ENCODE measurements at regions not wholly inside any gene's neighbourhood (a gene's known extent, or its start where the extent isn't known, plus 50 kb on each side); places are given as distances from the start of the nearest gene placed in this dataset.

DNA sequence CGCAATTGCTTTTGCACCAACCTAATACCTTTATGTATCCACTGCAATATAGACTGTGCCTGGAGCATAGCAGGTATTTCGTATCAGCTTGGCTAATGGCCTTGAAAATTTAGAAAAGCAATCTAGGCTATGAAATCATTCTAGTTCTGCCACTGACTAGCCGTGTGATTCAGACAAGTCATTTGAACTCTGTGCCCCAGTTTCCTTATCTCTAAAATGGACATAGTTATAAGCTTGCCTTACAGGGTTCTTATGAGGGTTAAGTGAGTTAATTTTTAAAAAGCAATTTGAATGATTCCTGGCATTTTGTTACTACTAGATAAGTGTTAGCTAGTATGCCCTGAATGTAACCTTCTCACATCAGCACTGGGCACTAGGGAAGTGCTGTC lies 80.5 kb upstream of the PUM3 start:
- Histone ChIP-seq H3K4me1 (no peaks in the 10 kb centered on the region), H3K9ac (no peak overlapping the region), H3K27me3 (no peaks in the 10 kb centered on the region), H3K9me3 (replicated peaks in 1 of 11) (peaks cover 0 to 7% (median 4%) of the 10 kb centered on the region in 11 experiments; a peak in 2 of 22 replicates), H3K27ac (no peak overlapping the region), H4K20me1 (no peaks in the 10 kb centered on the region), H3K36me3 (no peaks in the 10 kb centered on the region), H3K4me2 (no peak overlapping the region), H3K4me3 (no peak overlapping the region)
- no peak for TF ChIP-seq Cebpa-rat (IDR thresholded peaks at IDR 0.05)

DNA sequence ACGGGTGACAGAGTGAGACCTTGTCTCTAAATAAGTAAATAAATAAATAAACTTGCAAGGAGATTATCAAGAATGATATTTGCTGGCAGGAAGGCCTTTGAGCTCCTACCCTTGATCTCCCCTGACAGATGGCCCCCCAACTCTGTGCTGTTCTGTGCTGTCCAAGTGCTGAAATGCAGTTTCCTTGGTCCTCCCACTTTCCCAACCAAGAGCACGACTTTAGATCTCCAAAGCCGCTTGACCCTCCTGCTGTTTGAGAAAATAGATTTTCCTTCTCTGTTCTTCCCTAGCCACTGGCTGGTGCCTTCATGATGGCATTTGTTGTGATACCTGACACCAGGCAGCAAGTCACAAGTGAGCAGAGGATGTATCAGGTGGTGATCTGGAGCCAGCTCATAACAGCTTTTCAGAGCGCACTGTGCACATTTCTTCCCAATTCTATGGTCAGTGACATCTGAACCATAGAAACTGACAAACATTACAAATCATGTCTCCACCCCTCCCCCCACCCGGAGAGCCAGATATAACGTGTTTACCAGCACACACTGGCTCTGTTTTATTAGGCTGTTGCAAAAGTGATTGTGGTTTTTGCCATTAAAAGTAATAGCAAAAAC lies 80.0 kb upstream of the PUM3 start:
- Histone ChIP-seq H3K36me3 (no peaks in the 10 kb centered on the region), H3K4me2 (no peak overlapping the region), H3K9me3 (replicated peaks in 1 of 11) (peaks cover 0 to 7% (median 4%) of the 10 kb centered on the region in 11 experiments; a peak in 2 of 22 replicates), H3K9ac (no peak overlapping the region), H4K20me1 (no peaks in the 10 kb centered on the region), H3K4me3 (no peak overlapping the region), H3K4me1 (no peaks in the 10 kb centered on the region), H3K27me3 (no peaks in the 10 kb centered on the region), H3K27ac (no peak overlapping the region)
- no peak for TF ChIP-seq Cebpa-rat (IDR thresholded peaks at IDR 0.05)

DNA sequence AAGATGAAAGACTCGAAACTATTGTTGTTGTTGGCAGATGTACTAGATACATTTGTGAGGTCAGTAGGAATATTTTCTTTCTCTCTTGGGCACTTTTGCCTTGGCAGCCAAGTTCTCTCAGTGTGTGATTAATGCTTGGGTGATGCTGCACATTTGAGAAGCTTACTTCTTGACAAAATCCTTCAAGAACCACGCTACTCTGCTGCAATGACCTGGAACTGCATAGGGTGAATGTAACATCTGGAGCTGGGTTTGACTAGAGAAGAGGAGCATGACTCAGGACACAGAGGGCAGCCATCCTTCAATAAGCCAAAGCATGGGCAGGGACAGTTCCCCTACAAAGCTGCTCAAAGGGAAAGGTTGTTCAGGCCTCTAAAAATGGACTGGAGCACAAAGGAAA lies 75.5 kb upstream of the PUM3 start:
- no peak for TF ChIP-seq Cebpa-rat (IDR thresholded peaks at IDR 0.05)
- no peak overlapping the region for H3K4me3 ChIP-seq
- H3K9me3 ChIP-seq (replicated peaks in 1 of 11) = no peaks in the 10 kb centered on the region
- no peak overlapping the region for H3K27ac ChIP-seq
- H3K4me2 ChIP-seq = no peak overlapping the region
- H3K27me3 ChIP-seq = no peaks in the 10 kb centered on the region
- no peaks in the 10 kb centered on the region for H3K36me3 ChIP-seq
- H3K4me1 ChIP-seq = no peaks in the 10 kb centered on the region
- no peaks in the 10 kb centered on the region for H4K20me1 ChIP-seq
- no peak overlapping the region for H3K9ac ChIP-seq

DNA sequence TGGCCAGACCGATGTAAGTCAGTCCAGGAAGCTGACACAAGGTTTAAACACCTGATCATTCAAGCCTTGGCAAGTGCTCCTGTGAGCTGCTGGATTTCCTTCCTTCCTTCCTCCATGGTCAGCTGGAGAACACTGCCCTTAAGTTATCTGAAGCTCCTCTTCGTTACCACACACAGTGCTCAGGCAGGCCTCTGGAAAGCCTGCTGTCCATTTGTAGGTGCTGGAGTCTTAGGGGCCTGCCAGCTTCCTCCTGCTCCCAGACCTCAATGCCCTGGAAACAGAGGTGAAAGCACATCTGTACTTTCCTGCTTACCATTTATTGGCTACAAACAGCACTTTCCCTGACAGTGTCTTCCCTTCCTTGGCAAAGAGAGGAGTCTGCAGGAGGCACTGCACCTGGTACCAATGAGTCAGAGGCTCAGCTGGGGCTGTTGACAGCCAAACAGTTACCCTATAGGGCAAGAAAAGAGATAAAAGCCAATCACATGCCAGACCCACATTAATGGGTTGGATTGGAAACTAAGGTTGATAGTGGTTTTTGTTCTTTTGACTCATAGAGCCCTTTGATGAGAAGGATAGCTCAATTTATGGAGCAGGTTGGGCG lies 72.6 kb upstream of the PUM3 start:
- no peaks in the 10 kb centered on the region for H4K20me1 ChIP-seq
- H3K9me3 ChIP-seq (replicated peaks in 1 of 11) = no peaks in the 10 kb centered on the region
- H3K4me1 ChIP-seq = no peaks in the 10 kb centered on the region
- H3K27me3 ChIP-seq = no peaks in the 10 kb centered on the region
- H3K4me2 ChIP-seq = no peak overlapping the region
- no peak overlapping the region for H3K9ac ChIP-seq
- H3K36me3 ChIP-seq = no peaks in the 10 kb centered on the region
- H3K4me3 ChIP-seq = no peak overlapping the region
- no peak for TF ChIP-seq Cebpa-rat (IDR thresholded peaks at IDR 0.05)
- no peak overlapping the region for H3K27ac ChIP-seq

DNA sequence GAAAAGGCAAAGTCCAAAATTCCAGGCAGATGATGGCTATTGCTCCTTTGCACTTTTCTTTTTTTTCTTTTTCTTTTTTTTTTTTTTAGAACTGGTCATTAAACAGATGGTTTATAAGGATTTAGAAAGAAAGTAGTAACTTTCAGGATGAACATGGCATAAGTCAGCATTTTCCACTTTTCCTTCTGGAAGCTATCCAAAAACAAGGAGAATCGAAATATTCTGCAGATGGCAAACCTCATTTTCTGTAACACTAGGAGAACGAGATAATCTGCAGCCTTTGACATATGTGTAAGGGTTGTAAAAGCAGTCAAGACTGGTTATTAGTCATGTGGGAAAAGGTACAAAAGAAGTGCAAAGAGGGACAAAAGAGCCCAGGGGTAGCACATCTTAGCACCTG lies 69.1 kb upstream of the PUM3 start:
- Histone ChIP-seq H3K9ac (no peak overlapping the region), H3K9me3 (replicated peaks in 1 of 11) (no peaks in the 10 kb centered on the region), H3K4me1 (no peaks in the 10 kb centered on the region), H3K4me3 (no peak overlapping the region), H3K27me3 (no peaks in the 10 kb centered on the region), H3K4me2 (no peak overlapping the region), H3K36me3 (no peaks in the 10 kb centered on the region), H3K27ac (no peak overlapping the region), H4K20me1 (no peaks in the 10 kb centered on the region)
- TF ChIP-seq Cebpa-rat (IDR thresholded peaks at IDR 0.05) = no peak

DNA sequence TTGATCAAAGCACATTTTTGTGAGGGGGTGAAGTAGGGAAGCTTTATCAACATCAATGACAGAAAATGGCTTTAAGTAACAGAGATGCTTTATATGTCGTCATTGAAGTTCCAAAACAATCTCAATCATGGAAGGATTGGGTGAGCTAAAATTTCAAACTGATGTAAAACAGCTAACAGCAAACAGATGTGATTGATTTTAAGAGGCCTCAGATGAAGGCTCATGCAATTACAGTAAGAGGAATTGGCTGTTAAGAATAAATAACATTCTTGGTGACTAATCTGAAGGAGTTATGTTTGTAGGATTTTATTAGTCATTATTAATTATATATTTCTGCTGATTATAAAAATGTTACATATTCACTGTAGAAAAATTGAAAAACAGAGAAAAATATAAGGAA lies 63.5 kb upstream of the PUM3 start:
- no peak overlapping the region for H3K27ac ChIP-seq
- no peaks in the 10 kb centered on the region for H4K20me1 ChIP-seq
- no peak overlapping the region for H3K4me2 ChIP-seq
- no peaks in the 10 kb centered on the region for H3K27me3 ChIP-seq
- no peak overlapping the region for H3K4me3 ChIP-seq
- H3K36me3 ChIP-seq = no peaks in the 10 kb centered on the region
- peaks cover 0 to 14% (median 10%) of the 10 kb centered on the region in 10 experiments; a peak in 12 of 20 replicates for H3K4me1 ChIP-seq
- no peak for TF ChIP-seq Cebpa-rat (IDR thresholded peaks at IDR 0.05)
- H3K9me3 ChIP-seq (replicated peaks in 1 of 11) = no peaks in the 10 kb centered on the region
- H3K9ac ChIP-seq = no peak overlapping the region

DNA sequence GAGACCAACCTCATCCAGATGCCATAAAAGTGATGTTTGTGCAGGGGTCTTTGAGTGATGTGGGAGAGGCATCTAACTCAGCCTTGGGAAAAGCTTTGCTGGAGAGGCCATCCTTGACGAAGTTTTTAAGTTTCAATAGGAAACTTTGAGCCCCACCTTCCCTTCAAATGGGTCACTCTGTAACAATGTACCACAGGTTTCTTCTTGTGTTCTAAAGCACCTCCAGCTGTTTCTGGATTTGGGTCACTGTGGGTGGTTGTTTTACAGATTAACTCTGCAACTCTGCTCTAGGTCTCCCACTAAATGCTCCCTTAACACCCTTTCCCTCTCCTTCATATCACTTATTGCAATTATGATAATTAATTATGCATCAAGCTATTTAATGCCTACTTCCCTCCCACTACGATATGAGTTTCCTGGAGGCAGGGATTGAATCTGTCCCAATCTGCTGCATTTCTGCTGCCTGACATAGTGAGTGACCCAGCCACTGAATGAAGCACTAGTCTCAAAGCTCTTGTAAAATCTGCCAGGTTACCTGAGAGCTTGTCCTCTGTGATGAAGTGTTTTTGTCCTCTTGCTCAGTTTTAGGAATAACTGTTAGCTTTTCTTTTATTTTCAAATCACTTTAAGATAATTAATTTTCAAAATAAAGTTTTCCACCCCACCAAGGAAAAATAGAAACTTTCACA lies 60.5 kb upstream of the PUM3 start:
- no peaks in the 10 kb centered on the region for H3K27me3 ChIP-seq
- H3K4me2 ChIP-seq = peak overlapping the region in 7 of 11 experiments; percentile 25 to 63 (median 42); a peak in 10 of 22 replicates
- no peak for TF ChIP-seq Cebpa-rat (IDR thresholded peaks at IDR 0.05)
- peaks cover 0 to 14% (median 10%) of the 10 kb centered on the region in 10 experiments; a peak in 12 of 20 replicates for H3K4me1 ChIP-seq
- H3K9ac ChIP-seq = no peak overlapping the region
- no peaks in the 10 kb centered on the region for H4K20me1 ChIP-seq
- H3K9me3 ChIP-seq (replicated peaks in 1 of 11) = peaks cover 0 to under 1% (median 0%) of the 10 kb centered on the region in 11 experiments; a peak in 2 of 22 replicates
- H3K36me3 ChIP-seq = no peaks in the 10 kb centered on the region
- H3K4me3 ChIP-seq = no peak overlapping the region
- H3K27ac ChIP-seq = no peak overlapping the region

Measured in BLaER1 treated with 17β-estradiol and CSF1 and Interleukin-3, amounts not matched to agents 10 nM and 100 nM (cell line).